Spleen (tissue), 7 donors: ENCODE measurements at regions not wholly inside any gene's neighbourhood (a gene's known extent, or its start where the extent isn't known, plus 50 kb on each side); places are given as distances from the start of the nearest gene placed in this dataset.

ENCODE experiments used
- CTCF ChIP-seq, 11 experiments: fragments of 200-600 bp in 7 of 11; fragments of 450-650 bp in 4 of 11; sonication (generic) in 4 of 11; IDR thresholded peaks in 8 of 11; conservative IDR thresholded peaks in 3 of 11; 1 replicate in 7 of 11; 2 replicates in 4 of 11; pipeline versions ENCODE4 v1.4.0 to v1.8.0; 2016 to 2021; ENCODE audit warnings: antibody characterized with exemption in 11 of 11, inconsistent platforms in 4 of 11, mild to moderate bottlenecking in 1 of 11
- POLR2A ChIP-seq, 3 donors: fragments of 450-650 bp; IDR thresholded peaks; one replicate each; pipeline ENCODE4 v1.5.1; 2017; ENCODE audit warnings: antibody characterized with exemption in 3 of 3, mild to moderate bottlenecking in 1 of 3
- POLR2AphosphoS5 ChIP-seq, 3 donors: sonication (generic); formaldehyde crosslinking; IDR thresholded peaks; one replicate each; pipeline ENCODE4 v1.5.1; 2017; ENCODE audit warnings: antibody characterized with exemption in 3 of 3
- donor health status: DM: no; HTN: no; CAD: no; lungs with moderate emphysema.
- donor health status: DM: no; HTN: no; CAD: no.
- donor health status: DM: no; HTN: no; CAD: no.

GRCh38 chr6:802701-803100 lies 109.8 kb upstream of the EXOC2 start:
- TF ChIP-seq POLR2AphosphoS5 (IDR thresholded peaks at IDR 0.05) (no peak), CTCF (IDR thresholded peaks at IDR 0.05 in 8 of 11, conservative IDR thresholded peaks at IDR 0.05 in 3 of 11) (no peak), POLR2A (IDR thresholded peaks at IDR 0.05) (no peak)
